Stimulated activated naive CD4-positive, alpha-beta T cell (primary cell): ENCODE measurements at regions not wholly inside any gene's neighbourhood (a gene's known extent, or its start where the extent isn't known, plus 50 kb on each side); places are given as distances from the start of the nearest gene placed in this dataset.

Experiments
- DNase-seq, 6 experiments: peaks; one replicate each; lab custom pipeline; 2025; lab: John Stamatoyannopoulos, UW

GRCh38 chr10:4688601-4689000 is 137.4 kb upstream of the AKR1E2 start:
- DNase-seq = no peak

GRCh38 chr10:4688168-4688567 is 137.8 kb upstream of the AKR1E2 start:
- DNase-seq = no peak

GRCh38 chr10:4687397-4687796 is 138.6 kb upstream of the AKR1E2 start:
- no peak for DNase-seq

- no peak for DNase-seq
Observed at GRCh38 chr10:4686644-4686996, 139.4 kb upstream of the AKR1E2 start.

- DNase-seq = no peak
Observed at GRCh38 chr10:4685904-4686643, 139.9 kb upstream of the AKR1E2 start.

- no peak for DNase-seq
Observed at GRCh38 chr10:4685491-4685890, 140.5 kb upstream of the AKR1E2 start.

GRCh38 chr10:4684434-4684833 is 141.6 kb upstream of the AKR1E2 start:
- DNase-seq = no peak

- no peak for DNase-seq
Observed at GRCh38 chr10:4683838-4684237, 142.2 kb upstream of the AKR1E2 start.

GRCh38 chr10:4683137-4683536 is 142.9 kb upstream of the AKR1E2 start:
- DNase-seq = no peak

GRCh38 chr10:4678951-4679671 is 146.9 kb upstream of the AKR1E2 start:
- no peak for DNase-seq

GRCh38 chr10:4678023-4678950 is 147.7 kb upstream of the AKR1E2 start:
- DNase-seq = no peak

- DNase-seq = no peak
Observed at GRCh38 chr10:4677296-4678021, 148.5 kb upstream of the AKR1E2 start.

GRCh38 chr10:4676566-4676965 is 149.4 kb upstream of the AKR1E2 start:
- no peak for DNase-seq

- no peak for DNase-seq
Observed at GRCh38 chr10:4675808-4676207, 150.2 kb upstream of the AKR1E2 start.

GRCh38 chr10:4673279-4674040 is 152.5 kb upstream of the AKR1E2 start:
- DNase-seq = no peak

- no peak for DNase-seq
Observed at GRCh38 chr10:4672201-4672600, 153.8 kb upstream of the AKR1E2 start.

GRCh38 chr10:4671451-4672145 is 154.4 kb upstream of the AKR1E2 start:
- DNase-seq = no peak

- no peak for DNase-seq
Observed at GRCh38 chr10:4670737-4671136, 155.3 kb upstream of the AKR1E2 start.

- no peak for DNase-seq
Observed at GRCh38 chr10:4669585-4669984, 156.4 kb upstream of the AKR1E2 start.

GRCh38 chr10:4663162-4663992 is 162.6 kb upstream of the AKR1E2 start:
- no peak for DNase-seq
